CD8-positive, alpha-beta memory T cell (primary cell): ENCODE measurements at regions not wholly inside any gene's neighbourhood (a gene's known extent, or its start where the extent isn't known, plus 50 kb on each side); places are given as distances from the start of the nearest gene placed in this dataset.

Experiments used
- CTCF ChIA-PET: fragments of 350-600 bp; sonication (Branson Sonifier 250); formaldehyde crosslinking; loops from one replicate; lab custom pipeline; 2021; ENCODE audit warnings: antibody characterized with exemption; lab: Charles Lee
- POLR2A ChIA-PET: fragments of 350-600 bp; sonication (Branson Sonifier 250); formaldehyde crosslinking; loops from one replicate; lab custom pipeline; 2021; ENCODE audit warnings: antibody characterized with exemption; lab: Charles Lee
- DNase-seq, 5 donors: peaks; one replicate each; pipeline versions ENCODE4 v3.0.0 to v3.0.0-alpha.2; 2020 to 2022; ENCODE audit warnings: mixed read lengths in 1 of 5
- H3K27ac ChIP-seq: one replicate; pipeline ENCODE4 v1.7.0; 2013; ENCODE audit warnings: low read depth, mild to moderate bottlenecking, low read length, moderate library complexity
- H3K27me3 ChIP-seq: 2 replicates; pipeline ENCODE4 v1.7.0; 2013; ENCODE audit warnings: low read length, mild to moderate bottlenecking; ENCODE audit not compliant: insufficient read depth, poor library complexity, severe bottlenecking
- H3K36me3 ChIP-seq: 2 replicates; pipeline ENCODE4 v1.7.0; 2013; ENCODE audit warnings: mild to moderate bottlenecking, low read length, moderate library complexity; ENCODE audit not compliant: insufficient read depth
- H3K4me1 ChIP-seq: 2 replicates; pipeline ENCODE4 v1.7.0; 2013; ENCODE audit warnings: mild to moderate bottlenecking, low read length, moderate library complexity; ENCODE audit not compliant: insufficient read depth
- H3K4me3 ChIP-seq: 2 replicates; pipeline ENCODE4 v1.7.0; 2013; ENCODE audit warnings: mild to moderate bottlenecking, low read length
- H3K9me3 ChIP-seq: 2 replicates; pipeline ENCODE4 v1.7.0; 2013; ENCODE audit warnings: mild to moderate bottlenecking, low read length
- H3K27ac Mint-ChIP-seq, 8 donors: one replicate each; pipeline ENCODE4 v1.8.0; 2020 to 2021; ENCODE audit warnings: mixed read lengths in 8 of 8, mild to moderate bottlenecking in 6 of 8, inconsistent platforms in 3 of 8, moderate library complexity in 3 of 8
- H3K27me3 Mint-ChIP-seq, 2 donors: one replicate each; pipeline ENCODE4 v1.8.0; 2020 to 2021; ENCODE audit warnings: mixed read lengths in 2 of 2, mild to moderate bottlenecking in 1 of 2, moderate library complexity in 1 of 2
- H3K36me3 Mint-ChIP-seq, 3 donors: one replicate each; pipeline ENCODE4 v1.8.0; 2020 to 2021; ENCODE audit warnings: mixed read lengths in 3 of 3, inconsistent platforms in 1 of 3, mild to moderate bottlenecking in 1 of 3
- H3K4me1 Mint-ChIP-seq, 3 donors: one replicate each; pipeline ENCODE4 v1.8.0; 2020 to 2021; ENCODE audit warnings: mixed read lengths in 3 of 3, inconsistent platforms in 1 of 3, mild to moderate bottlenecking in 1 of 3
- H3K4me3 Mint-ChIP-seq, 7 donors: one replicate each; pipeline ENCODE4 v1.8.0; 2020 to 2021; ENCODE audit warnings: mixed read lengths in 7 of 7, mild to moderate bottlenecking in 6 of 7, moderate library complexity in 4 of 7, inconsistent platforms in 2 of 7
- H3K9me3 Mint-ChIP-seq, 5 donors: one replicate each; pipeline ENCODE4 v1.8.0; 2020 to 2022; ENCODE audit warnings: mixed read lengths in 5 of 5, mild to moderate bottlenecking in 3 of 5, moderate library complexity in 2 of 5, inconsistent platforms in 1 of 5

DNA sequence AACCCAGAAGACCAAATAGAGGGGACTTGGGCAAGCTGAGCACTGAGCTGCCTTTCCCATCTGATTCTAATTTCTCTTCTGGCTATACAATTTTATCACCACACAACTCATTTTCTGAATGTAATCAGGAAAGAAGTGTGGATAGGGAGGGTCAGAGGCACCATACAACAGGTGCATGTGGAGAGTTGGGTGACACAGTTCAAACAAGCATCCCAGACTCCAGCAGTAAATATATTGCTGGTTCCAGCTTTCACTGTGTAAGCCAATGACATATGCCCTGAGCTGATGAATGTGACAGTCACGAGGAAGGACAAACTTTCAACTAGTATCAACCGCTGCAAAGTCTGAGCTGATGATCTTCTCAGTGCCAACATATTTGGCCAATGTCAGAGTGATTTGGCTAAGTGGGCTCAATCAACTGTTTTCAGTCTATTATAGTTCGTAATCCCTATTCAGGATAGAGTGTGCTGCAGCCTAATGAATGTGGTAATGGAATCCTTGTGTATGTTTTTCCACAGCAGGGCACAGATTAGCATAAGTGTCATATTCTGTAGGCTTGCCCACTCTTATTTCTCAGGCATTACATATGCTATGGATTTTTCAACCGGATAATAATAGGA lies 109.9 kb upstream of the MEIS1 start:
- CTCF ChIA-PET, result no interaction called here
- H3K4me1 Mint-ChIP-seq, result no peaks in the 10 kb centered on the region
- Histone ChIP-seq H3K27ac (no peak overlapping the region), H3K36me3 (no peaks in the 10 kb centered on the region), H3K4me1 (no peaks in the 10 kb centered on the region), H3K9me3 (no peaks in the 10 kb centered on the region), H3K4me3 (no peak overlapping the region), H3K27me3 (no peaks in the 10 kb centered on the region)
- DNase-seq, result no peak
- no peak overlapping the region for H3K27ac Mint-ChIP-seq
- POLR2A ChIA-PET, result no interaction called here
- H3K4me3 Mint-ChIP-seq, result no peak overlapping the region
- peaks cover 0 to 7% (median 0%) of the 10 kb centered on the region in 5 donors for H3K9me3 Mint-ChIP-seq
- H3K27me3 Mint-ChIP-seq, result no peaks in the 10 kb centered on the region
- H3K36me3 Mint-ChIP-seq, result no peaks in the 10 kb centered on the region

DNA sequence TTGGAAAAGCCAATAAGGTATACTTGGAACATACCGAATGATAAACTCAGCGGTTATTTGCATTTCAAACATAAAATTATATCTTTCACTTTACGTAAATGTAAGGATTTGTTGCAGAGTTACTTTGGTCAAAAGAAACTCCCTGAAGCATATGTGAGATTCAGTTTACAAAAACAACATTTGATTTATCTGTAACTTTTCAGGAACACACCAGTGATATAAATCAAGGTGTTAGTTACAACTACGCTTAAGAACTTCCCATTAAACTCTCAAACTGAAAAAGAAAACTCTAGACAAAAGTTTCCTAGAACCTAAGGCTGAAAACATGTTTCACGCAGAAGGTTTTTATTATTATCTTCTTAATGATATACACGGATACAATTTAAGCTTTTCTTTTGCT lies 110.6 kb upstream of the MEIS1 start:
- Mint-ChIP-seq H3K4me3 (no peak overlapping the region), H3K27ac (no peak overlapping the region), H3K9me3 (peaks cover 0 to 3% (median 0%) of the 10 kb centered on the region in 5 donors), H3K36me3 (no peaks in the 10 kb centered on the region), H3K4me1 (no peaks in the 10 kb centered on the region), H3K27me3 (no peaks in the 10 kb centered on the region)
- no peak overlapping the region for H3K27ac ChIP-seq
- no peaks in the 10 kb centered on the region for H3K27me3 ChIP-seq
- no peak overlapping the region for H3K4me3 ChIP-seq
- POLR2A ChIA-PET, result no interaction called here
- no peaks in the 10 kb centered on the region for H3K9me3 ChIP-seq
- no peaks in the 10 kb centered on the region for H3K4me1 ChIP-seq
- no peak for DNase-seq
- H3K36me3 ChIP-seq, result no peaks in the 10 kb centered on the region
- CTCF ChIA-PET, result no interaction called here

GRCh38 chr2:66323406-66323805 lies 111.5 kb upstream of the MEIS1 start:
- no peaks in the 10 kb centered on the region for H3K27me3 ChIP-seq
- peaks cover 0 to 2% (median 0%) of the 10 kb centered on the region in 5 donors for H3K9me3 Mint-ChIP-seq
- no peaks in the 10 kb centered on the region for H3K4me1 Mint-ChIP-seq
- DNase-seq, result no peak
- no peaks in the 10 kb centered on the region for H3K4me1 ChIP-seq
- no peak overlapping the region for H3K4me3 ChIP-seq
- H3K9me3 ChIP-seq, result no peaks in the 10 kb centered on the region
- no peaks in the 10 kb centered on the region for H3K36me3 ChIP-seq
- ChIA-PET CTCF (no interaction called here), POLR2A (no interaction called here)
- H3K27ac Mint-ChIP-seq, result no peak overlapping the region
- no peaks in the 10 kb centered on the region for H3K27me3 Mint-ChIP-seq
- no peak overlapping the region for H3K4me3 Mint-ChIP-seq
- H3K36me3 Mint-ChIP-seq, result no peaks in the 10 kb centered on the region
- no peak overlapping the region for H3K27ac ChIP-seq

GRCh38 chr2:66322506-66323260 lies 112.2 kb upstream of the MEIS1 start:
- CTCF ChIA-PET, result no interaction called here
- no peak overlapping the region for H3K4me3 Mint-ChIP-seq
- DNase-seq, result no peak

GRCh38 chr2:66318009-66318561 lies 116.8 kb upstream of the MEIS1 start:
- Histone ChIP-seq H3K27me3 (no peaks in the 10 kb centered on the region), H3K36me3 (no peaks in the 10 kb centered on the region), H3K9me3 (no peaks in the 10 kb centered on the region), H3K27ac (no peak overlapping the region), H3K4me3 (no peak overlapping the region), H3K4me1 (no peaks in the 10 kb centered on the region)
- ChIA-PET CTCF (no interaction called here), POLR2A (no interaction called here)
- no peak overlapping the region for H3K27ac Mint-ChIP-seq
- peaks cover 0 to 9% (median 2%) of the 10 kb centered on the region in 5 donors for H3K9me3 Mint-ChIP-seq
- no peaks in the 10 kb centered on the region for H3K27me3 Mint-ChIP-seq
- H3K36me3 Mint-ChIP-seq, result no peaks in the 10 kb centered on the region
- H3K4me3 Mint-ChIP-seq, result no peak overlapping the region
- DNase-seq, result no peak
- H3K4me1 Mint-ChIP-seq, result no peaks in the 10 kb centered on the region

More at GRCh38 chr2:66322506-66323260, 112.2 kb upstream of the MEIS1 start:
- no peaks in the 10 kb centered on the region for H3K36me3 Mint-ChIP-seq
- H3K36me3 ChIP-seq, result no peaks in the 10 kb centered on the region
- no peaks in the 10 kb centered on the region for H3K4me1 ChIP-seq
- no peaks in the 10 kb centered on the region for H3K27me3 Mint-ChIP-seq
- H3K4me3 ChIP-seq, result no peak overlapping the region
- POLR2A ChIA-PET, result no interaction called here
- no peaks in the 10 kb centered on the region for H3K4me1 Mint-ChIP-seq
- H3K9me3 Mint-ChIP-seq, result peaks cover 0 to 2% (median 2%) of the 10 kb centered on the region in 5 donors
- H3K9me3 ChIP-seq, result no peaks in the 10 kb centered on the region
- H3K27ac Mint-ChIP-seq, result no peak overlapping the region
- no peak overlapping the region for H3K27ac ChIP-seq
- H3K27me3 ChIP-seq, result no peaks in the 10 kb centered on the region

GRCh38 chr2:66317268-66317890 lies 117.5 kb upstream of the MEIS1 start:
- no peaks in the 10 kb centered on the region for H3K27me3 ChIP-seq
- H3K36me3 ChIP-seq, result no peaks in the 10 kb centered on the region
- Mint-ChIP-seq H3K9me3 (peaks cover 0 to 15% (median 4%) of the 10 kb centered on the region in 5 donors), H3K27me3 (no peaks in the 10 kb centered on the region), H3K27ac (no peak overlapping the region), H3K4me3 (no peak overlapping the region), H3K4me1 (no peaks in the 10 kb centered on the region), H3K36me3 (no peaks in the 10 kb centered on the region)
- H3K4me1 ChIP-seq, result no peaks in the 10 kb centered on the region
- ChIA-PET CTCF (no interaction called here), POLR2A (no interaction called here)
- no peaks in the 10 kb centered on the region for H3K9me3 ChIP-seq
- no peak for DNase-seq
- H3K27ac ChIP-seq, result no peak overlapping the region
- no peak overlapping the region for H3K4me3 ChIP-seq

GRCh38 chr2:66306483-66306882 lies 128.4 kb upstream of the MEIS1 start:
- no peak overlapping the region for H3K4me3 ChIP-seq
- no peak for DNase-seq
- no peaks in the 10 kb centered on the region for H3K9me3 ChIP-seq
- H3K36me3 Mint-ChIP-seq, result no peaks in the 10 kb centered on the region
- H3K9me3 Mint-ChIP-seq, result peaks cover 0 to 12% (median 5%) of the 10 kb centered on the region in 5 donors
- H3K27me3 Mint-ChIP-seq, result no peaks in the 10 kb centered on the region
- H3K4me1 ChIP-seq, result no peaks in the 10 kb centered on the region
- H3K36me3 ChIP-seq, result no peaks in the 10 kb centered on the region
- CTCF ChIA-PET, result no interaction called here
- H3K27me3 ChIP-seq, result no peaks in the 10 kb centered on the region
- no peak overlapping the region for H3K27ac ChIP-seq
- no peak overlapping the region for H3K4me3 Mint-ChIP-seq
- no peaks in the 10 kb centered on the region for H3K4me1 Mint-ChIP-seq
- POLR2A ChIA-PET, result no interaction called here
- H3K27ac Mint-ChIP-seq, result no peak overlapping the region

- Mint-ChIP-seq H3K9me3 (peaks cover 0 to 6% (median 5%) of the 10 kb centered on the region in 5 donors), H3K4me1 (no peaks in the 10 kb centered on the region), H3K27ac (no peak overlapping the region), H3K27me3 (no peaks in the 10 kb centered on the region), H3K36me3 (no peaks in the 10 kb centered on the region), H3K4me3 (no peak overlapping the region)
- ChIA-PET POLR2A (no interaction called here), CTCF (no interaction called here)
- H3K9me3 ChIP-seq, result no peaks in the 10 kb centered on the region
- no peak overlapping the region for H3K27ac ChIP-seq
- no peaks in the 10 kb centered on the region for H3K27me3 ChIP-seq
- H3K36me3 ChIP-seq, result no peaks in the 10 kb centered on the region
- H3K4me3 ChIP-seq, result no peak overlapping the region
- H3K4me1 ChIP-seq, result no peaks in the 10 kb centered on the region
- no peak for DNase-seq
These were observed 129.2 kb upstream of the MEIS1 start for GRCh38 chr2:66305718-66306117.
